ENCODE measurements at regions not wholly inside any gene's neighbourhood (a gene's known extent, or its start where the extent isn't known, plus 50 kb on each side); places are given as distances from the start of the nearest gene placed in this dataset.

GRCh38 chr5:126359884-126360283 is 63.3 kb upstream of the GRAMD2B start:
- no peak for TF ChIP-seq POLR2A (IDR thresholded peaks at IDR 0.05)
- TF ChIP-seq CTCF (IDR thresholded peaks at IDR 0.05), result no peak
- Histone ChIP-seq H3K27ac (no peak overlapping the region), H3K4me1 (replicated peaks in 1 of 2) (peaks cover 6 to 7% of the 10 kb centered on the region in 2 donors), H3K9me3 (replicated peaks in 1 of 3) (no peaks in the 10 kb centered on the region), H3K27me3 (no peaks in the 10 kb centered on the region), H3K36me3 (replicated peaks in 1 of 2) (no peaks in the 10 kb centered on the region), H3K4me3 (no peak overlapping the region)
- intact Hi-C loops (cut with DNase I), result loop anchor here (5.0 to 10.0 kb wide), 4 partner anchors 67 to 175 kb away; no protein-coding TSS in a partner anchor
- no peak for DNase-seq
- WGBS, 4 donors, result 86 to 92% (median 86%) methylated on average over 6 of the region's 6 CpGs

GRCh38 chr5:126360467-126360866 is 62.7 kb upstream of the GRAMD2B start:
- TF ChIP-seq POLR2A (IDR thresholded peaks at IDR 0.05) (no peak), CTCF (IDR thresholded peaks at IDR 0.05) (no peak)
- H3K9me3 ChIP-seq (replicated peaks in 1 of 3), result no peaks in the 10 kb centered on the region
- no peak for DNase-seq
- H3K4me3 ChIP-seq, result no peak overlapping the region
- intact Hi-C loops (cut with DNase I), result loop anchor here (5.0 to 10.0 kb wide), 2 partner anchors 67 to 84 kb away; no protein-coding TSS in a partner anchor
- H3K36me3 ChIP-seq (replicated peaks in 1 of 2), result no peaks in the 10 kb centered on the region
- peaks cover 6 to 7% of the 10 kb centered on the region in 2 donors for H3K4me1 ChIP-seq (replicated peaks in 1 of 2)
- no peaks in the 10 kb centered on the region for H3K27me3 ChIP-seq
- WGBS, 4 donors, result 69 to 89% (median 79%) methylated on average over 1 of the region's 1 CpG
- H3K27ac ChIP-seq, result no peak overlapping the region

GRCh38 chr5:126363658-126364057 is 59.6 kb upstream of the GRAMD2B start:
- no peak overlapping the region for H3K27ac ChIP-seq
- 7 to 40% (median 22%) methylated on average over 1 of the region's 1 CpG for WGBS, 4 donors
- H3K36me3 ChIP-seq (replicated peaks in 1 of 2), result no peaks in the 10 kb centered on the region
- DNase-seq, result no peak
- H3K4me1 ChIP-seq (replicated peaks in 1 of 2), result peaks cover 6 to 7% of the 10 kb centered on the region in 2 donors
- no peak overlapping the region for H3K4me3 ChIP-seq
- H3K27me3 ChIP-seq, result no peaks in the 10 kb centered on the region
- no peaks in the 10 kb centered on the region for H3K9me3 ChIP-seq (replicated peaks in 1 of 3)
- intact Hi-C loops (cut with DNase I), result loop anchor here (5.0 to 10.0 kb wide), 2 partner anchors 64 to 81 kb away; no protein-coding TSS in a partner anchor
- TF ChIP-seq POLR2A (IDR thresholded peaks at IDR 0.05), result no peak
- no peak for TF ChIP-seq CTCF (IDR thresholded peaks at IDR 0.05)

- WGBS, 4 donors, result 76 to 86% (median 84%) methylated on average over 4 of the region's 4 CpGs
- intact Hi-C loops (cut with DNase I), result loop anchor here (5.0 to 10.0 kb wide), 2 partner anchors 63 to 80 kb away; no protein-coding TSS in a partner anchor
- DNase-seq, result no peak
- Histone ChIP-seq H3K36me3 (replicated peaks in 1 of 2) (no peaks in the 10 kb centered on the region), H3K9me3 (replicated peaks in 1 of 3) (no peaks in the 10 kb centered on the region), H3K27ac (peak overlapping the region in 1 of 5 donors; percentile 18), H3K4me1 (replicated peaks in 1 of 2) (peaks cover 7% of the 10 kb centered on the region in 2 donors), H3K4me3 (no peak overlapping the region), H3K27me3 (no peaks in the 10 kb centered on the region)
- TF ChIP-seq POLR2A (IDR thresholded peaks at IDR 0.05) (no peak), CTCF (IDR thresholded peaks at IDR 0.05) (no peak)
These were observed 58.9 kb upstream of the GRAMD2B start for GRCh38 chr5:126364206-126364902.
